WTC11 (cell line): ENCODE measurements at regions not wholly inside any gene's neighbourhood (a gene's known extent, or its start where the extent isn't known, plus 50 kb on each side); places are given as distances from the start of the nearest gene placed in this dataset.

Source experiments
- ATAC-seq: fragments of 200-7000 bp; cut with Tn5 transposase; 2 replicates; pipeline ENCODE4 v1.10.0; 2021; ENCODE audit warnings: mild to moderate bottlenecking, moderate library complexity
- CTCF ChIA-PET: fragments of 300-600 bp; sonication (Branson Sonifier 250); formaldehyde crosslinking; loops from one replicate; lab custom pipeline; 2021; ENCODE audit warnings: antibody characterized with exemption; lab: Charles Lee
- POLR2A ChIA-PET: fragments of 350-600 bp; sonication (Branson Sonifier 250); formaldehyde crosslinking; loops from one replicate; lab custom pipeline; 2021; ENCODE audit warnings: antibody characterized with exemption; lab: Charles Lee
- DNase-seq: peaks from one replicate; pipeline ENCODE4 v3.0.0; 2021; ENCODE audit warnings: low spot score
- H3K27ac Mint-ChIP-seq: 2 replicates; pipeline ENCODE4 v1.8.0; 2021; ENCODE audit warnings: mixed read lengths
- H3K27me3 Mint-ChIP-seq: 2 replicates; pipeline ENCODE4 v1.8.0; 2021; ENCODE audit warnings: low read depth, mild to moderate bottlenecking, moderate library complexity, mixed read lengths
- H3K36me3 Mint-ChIP-seq: 2 replicates; pipeline ENCODE4 v1.8.0; 2021; ENCODE audit warnings: mixed read lengths
- H3K4me1 Mint-ChIP-seq: 2 replicates; pipeline ENCODE4 v1.8.0; 2022; ENCODE audit warnings: mixed read lengths
- H3K4me3 Mint-ChIP-seq: 2 replicates; pipeline ENCODE4 v1.8.0; 2021; ENCODE audit warnings: mild to moderate bottlenecking, moderate library complexity, mixed read lengths
- H3K9me3 Mint-ChIP-seq: 2 replicates; pipeline ENCODE4 v1.8.0; 2021; ENCODE audit warnings: mixed read lengths
- CREM ChIP-seq: sonication (generic); formaldehyde crosslinking; IDR thresholded peaks from 2 replicates; pipeline ENCODE4 v1.8.1; 2022; ENCODE audit warnings: mild to moderate bottlenecking, missing genetic modification reagents, moderate library complexity
- KAT7 ChIP-seq: sonication (generic); formaldehyde crosslinking; IDR thresholded peaks from 2 replicates; pipeline ENCODE4 v1.8.1; 2023; ENCODE audit warnings: missing genetic modification reagents, mild to moderate bottlenecking, borderline replicate concordance
- NFYB ChIP-seq: sonication (generic); formaldehyde crosslinking; conservative IDR thresholded peaks from 2 replicates; pipeline ENCODE4 v1.8.0; 2022; ENCODE audit warnings: low read depth, missing genetic modification reagents
- ZNF219 ChIP-seq: sonication (generic); formaldehyde crosslinking; IDR thresholded peaks from 2 replicates; pipeline ENCODE4 v1.8.0; 2023; ENCODE audit warnings: missing genetic modification reagents, mild to moderate bottlenecking, borderline replicate concordance
- ZNF317 ChIP-seq: sonication (generic); formaldehyde crosslinking; IDR thresholded peaks from 2 replicates; pipeline ENCODE4 v1.8.1; 2023; ENCODE audit warnings: low read depth, mild to moderate bottlenecking, moderate library complexity, missing genetic modification reagents, borderline replicate concordance
- ZNF396 ChIP-seq: fragments of 250-450 bp; sonication (Bioruptor Pico); IDR thresholded peaks from 2 replicates; pipeline ENCODE4 v1.8.0; 2021; ENCODE audit warnings: mild to moderate bottlenecking, moderate library complexity, borderline replicate concordance
- ZNF416 ChIP-seq: fragments of 250-450 bp; sonication (Bioruptor Pico); IDR thresholded peaks from 2 replicates; pipeline ENCODE4 v1.9.0; 2021; ENCODE audit warnings: mild to moderate bottlenecking, inconsistent platforms
- TF ChIP-seq, protein P1 (sequence below): sonication (generic); formaldehyde crosslinking; conservative IDR thresholded peaks from 2 replicates; pipeline ENCODE4 v1.8.1; 2023; ENCODE audit warnings: mild to moderate bottlenecking, low read depth, missing genetic modification reagents, moderate library complexity
- TF ChIP-seq, protein P2 (sequence below): fragments of 250-450 bp; sonication (Bioruptor Pico); IDR thresholded peaks from 2 replicates; pipeline ENCODE4 v1.8.0; 2021; ENCODE audit warnings: mild to moderate bottlenecking
- TF ChIP-seq, protein P3 (sequence below): sonication (generic); formaldehyde crosslinking; IDR thresholded peaks from 2 replicates; pipeline ENCODE4 v1.8.1; 2022; ENCODE audit warnings: missing genetic modification reagents, borderline replicate concordance
- TF ChIP-seq, protein P4 (sequence below): sonication (generic); formaldehyde crosslinking; IDR thresholded peaks from 2 replicates; pipeline ENCODE4 v1.8.0; 2023; ENCODE audit warnings: mild to moderate bottlenecking, missing genetic modification reagents
- TF ChIP-seq, protein P5 (sequence below): sonication (generic); formaldehyde crosslinking; IDR thresholded peaks from 2 replicates; pipeline ENCODE4 v1.8.0; 2022; ENCODE audit warnings: mild to moderate bottlenecking, missing genetic modification reagents
- TF ChIP-seq, protein P6 (sequence below): sonication (generic); formaldehyde crosslinking; IDR thresholded peaks from 2 replicates; pipeline ENCODE4 v1.8.1; 2023; ENCODE audit warnings: mild to moderate bottlenecking, missing genetic modification reagents

DNA sequence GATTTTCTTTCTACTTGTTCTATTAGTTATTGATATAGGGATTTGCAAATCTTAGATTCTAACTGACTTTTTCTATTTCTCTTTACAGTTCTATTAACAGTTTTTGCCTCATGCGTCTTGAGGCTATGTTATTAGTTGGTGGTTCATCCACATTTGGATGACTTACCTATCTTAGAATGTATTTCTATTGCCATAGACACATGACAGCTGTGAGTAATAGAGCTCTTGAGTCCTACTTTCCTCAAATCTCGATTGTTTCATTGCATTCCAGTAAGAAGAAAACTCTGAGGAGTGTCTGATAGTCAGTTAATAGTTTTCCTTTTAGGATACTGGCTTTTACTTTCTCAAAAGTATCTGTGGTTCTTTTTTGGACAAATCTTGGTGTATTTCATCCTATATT is 241.4 kb upstream of the ZNF32 start:
- Mint-ChIP-seq H3K4me1 (no peaks in the 10 kb centered on the region), H3K27me3 (no peaks in the 10 kb centered on the region), H3K4me3 (no peak overlapping the region), H3K9me3 (no peaks in the 10 kb centered on the region), H3K36me3 (no peaks in the 10 kb centered on the region), H3K27ac (no peak overlapping the region)
- POLR2A ChIA-PET = no interaction called here
- CTCF ChIA-PET = no interaction called here
- ATAC-seq = no peak
- no peak for DNase-seq
- TF ChIP-seq, protein P1, sequence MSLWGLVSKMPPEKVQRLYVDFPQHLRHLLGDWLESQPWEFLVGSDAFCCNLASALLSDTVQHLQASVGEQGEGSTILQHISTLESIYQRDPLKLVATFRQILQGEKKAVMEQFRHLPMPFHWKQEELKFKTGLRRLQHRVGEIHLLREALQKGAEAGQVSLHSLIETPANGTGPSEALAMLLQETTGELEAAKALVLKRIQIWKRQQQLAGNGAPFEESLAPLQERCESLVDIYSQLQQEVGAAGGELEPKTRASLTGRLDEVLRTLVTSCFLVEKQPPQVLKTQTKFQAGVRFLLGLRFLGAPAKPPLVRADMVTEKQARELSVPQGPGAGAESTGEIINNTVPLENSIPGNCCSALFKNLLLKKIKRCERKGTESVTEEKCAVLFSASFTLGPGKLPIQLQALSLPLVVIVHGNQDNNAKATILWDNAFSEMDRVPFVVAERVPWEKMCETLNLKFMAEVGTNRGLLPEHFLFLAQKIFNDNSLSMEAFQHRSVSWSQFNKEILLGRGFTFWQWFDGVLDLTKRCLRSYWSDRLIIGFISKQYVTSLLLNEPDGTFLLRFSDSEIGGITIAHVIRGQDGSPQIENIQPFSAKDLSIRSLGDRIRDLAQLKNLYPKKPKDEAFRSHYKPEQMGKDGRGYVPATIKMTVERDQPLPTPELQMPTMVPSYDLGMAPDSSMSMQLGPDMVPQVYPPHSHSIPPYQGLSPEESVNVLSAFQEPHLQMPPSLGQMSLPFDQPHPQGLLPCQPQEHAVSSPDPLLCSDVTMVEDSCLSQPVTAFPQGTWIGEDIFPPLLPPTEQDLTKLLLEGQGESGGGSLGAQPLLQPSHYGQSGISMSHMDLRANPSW (CRISPR knock-in tag) = no peak
- TF ChIP-seq ZNF416 (CRISPR knock-in tag) (no peak), ZNF317 (CRISPR knock-in tag) (no peak), KAT7 (CRISPR knock-in tag) (no peak)
- TF ChIP-seq, protein P2, sequence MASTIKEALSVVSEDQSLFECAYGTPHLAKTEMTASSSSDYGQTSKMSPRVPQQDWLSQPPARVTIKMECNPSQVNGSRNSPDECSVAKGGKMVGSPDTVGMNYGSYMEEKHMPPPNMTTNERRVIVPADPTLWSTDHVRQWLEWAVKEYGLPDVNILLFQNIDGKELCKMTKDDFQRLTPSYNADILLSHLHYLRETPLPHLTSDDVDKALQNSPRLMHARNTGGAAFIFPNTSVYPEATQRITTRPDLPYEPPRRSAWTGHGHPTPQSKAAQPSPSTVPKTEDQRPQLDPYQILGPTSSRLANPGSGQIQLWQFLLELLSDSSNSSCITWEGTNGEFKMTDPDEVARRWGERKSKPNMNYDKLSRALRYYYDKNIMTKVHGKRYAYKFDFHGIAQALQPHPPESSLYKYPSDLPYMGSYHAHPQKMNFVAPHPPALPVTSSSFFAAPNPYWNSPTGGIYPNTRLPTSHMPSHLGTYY = no peak
- TF ChIP-seq, protein P3, sequence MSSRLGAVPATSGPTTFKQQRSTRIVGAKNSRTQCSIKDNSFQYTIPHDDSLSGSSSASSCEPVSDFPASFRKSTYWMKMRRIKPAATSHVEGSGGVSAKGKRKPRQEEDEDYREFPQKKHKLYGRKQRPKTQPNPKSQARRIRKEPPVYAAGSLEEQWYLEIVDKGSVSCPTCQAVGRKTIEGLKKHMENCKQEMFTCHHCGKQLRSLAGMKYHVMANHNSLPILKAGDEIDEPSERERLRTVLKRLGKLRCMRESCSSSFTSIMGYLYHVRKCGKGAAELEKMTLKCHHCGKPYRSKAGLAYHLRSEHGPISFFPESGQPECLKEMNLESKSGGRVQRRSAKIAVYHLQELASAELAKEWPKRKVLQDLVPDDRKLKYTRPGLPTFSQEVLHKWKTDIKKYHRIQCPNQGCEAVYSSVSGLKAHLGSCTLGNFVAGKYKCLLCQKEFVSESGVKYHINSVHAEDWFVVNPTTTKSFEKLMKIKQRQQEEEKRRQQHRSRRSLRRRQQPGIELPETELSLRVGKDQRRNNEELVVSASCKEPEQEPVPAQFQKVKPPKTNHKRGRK (CRISPR knock-in tag) = no peak

DNA sequence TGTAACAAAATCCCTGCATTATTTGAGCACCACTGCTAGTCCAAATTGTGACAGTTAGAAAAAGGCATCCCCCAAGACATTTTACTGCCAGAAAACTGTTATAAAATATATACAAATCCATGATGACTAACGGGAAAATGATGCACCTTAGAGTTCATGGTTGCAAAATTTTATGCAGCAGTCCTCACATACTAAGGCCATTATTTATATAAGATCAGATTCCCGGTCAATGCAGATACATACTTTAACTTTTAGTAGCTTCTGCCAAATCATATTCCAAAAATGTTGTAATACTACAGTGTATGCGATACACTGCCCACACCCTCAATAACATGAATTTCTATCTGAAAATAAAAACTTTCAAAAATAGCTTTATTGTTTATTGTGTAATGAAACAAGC is 239.9 kb upstream of the ZNF32 start:
- TF ChIP-seq, protein P4, sequence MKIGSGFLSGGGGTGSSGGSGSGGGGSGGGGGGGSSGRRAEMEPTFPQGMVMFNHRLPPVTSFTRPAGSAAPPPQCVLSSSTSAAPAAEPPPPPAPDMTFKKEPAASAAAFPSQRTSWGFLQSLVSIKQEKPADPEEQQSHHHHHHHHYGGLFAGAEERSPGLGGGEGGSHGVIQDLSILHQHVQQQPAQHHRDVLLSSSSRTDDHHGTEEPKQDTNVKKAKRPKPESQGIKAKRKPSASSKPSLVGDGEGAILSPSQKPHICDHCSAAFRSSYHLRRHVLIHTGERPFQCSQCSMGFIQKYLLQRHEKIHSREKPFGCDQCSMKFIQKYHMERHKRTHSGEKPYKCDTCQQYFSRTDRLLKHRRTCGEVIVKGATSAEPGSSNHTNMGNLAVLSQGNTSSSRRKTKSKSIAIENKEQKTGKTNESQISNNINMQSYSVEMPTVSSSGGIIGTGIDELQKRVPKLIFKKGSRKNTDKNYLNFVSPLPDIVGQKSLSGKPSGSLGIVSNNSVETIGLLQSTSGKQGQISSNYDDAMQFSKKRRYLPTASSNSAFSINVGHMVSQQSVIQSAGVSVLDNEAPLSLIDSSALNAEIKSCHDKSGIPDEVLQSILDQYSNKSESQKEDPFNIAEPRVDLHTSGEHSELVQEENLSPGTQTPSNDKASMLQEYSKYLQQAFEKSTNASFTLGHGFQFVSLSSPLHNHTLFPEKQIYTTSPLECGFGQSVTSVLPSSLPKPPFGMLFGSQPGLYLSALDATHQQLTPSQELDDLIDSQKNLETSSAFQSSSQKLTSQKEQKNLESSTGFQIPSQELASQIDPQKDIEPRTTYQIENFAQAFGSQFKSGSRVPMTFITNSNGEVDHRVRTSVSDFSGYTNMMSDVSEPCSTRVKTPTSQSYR (CRISPR knock-in tag) = no peak
- TF ChIP-seq ZNF396 (CRISPR knock-in tag) (no peak), ZNF219 (CRISPR knock-in tag) (no peak), CREM (CRISPR knock-in tag) (no peak), NFYB (CRISPR knock-in tag) (no peak)
- TF ChIP-seq, protein P5, sequence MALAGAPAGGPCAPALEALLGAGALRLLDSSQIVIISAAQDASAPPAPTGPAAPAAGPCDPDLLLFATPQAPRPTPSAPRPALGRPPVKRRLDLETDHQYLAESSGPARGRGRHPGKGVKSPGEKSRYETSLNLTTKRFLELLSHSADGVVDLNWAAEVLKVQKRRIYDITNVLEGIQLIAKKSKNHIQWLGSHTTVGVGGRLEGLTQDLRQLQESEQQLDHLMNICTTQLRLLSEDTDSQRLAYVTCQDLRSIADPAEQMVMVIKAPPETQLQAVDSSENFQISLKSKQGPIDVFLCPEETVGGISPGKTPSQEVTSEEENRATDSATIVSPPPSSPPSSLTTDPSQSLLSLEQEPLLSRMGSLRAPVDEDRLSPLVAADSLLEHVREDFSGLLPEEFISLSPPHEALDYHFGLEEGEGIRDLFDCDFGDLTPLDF = no peak
- TF ChIP-seq, protein P6, sequence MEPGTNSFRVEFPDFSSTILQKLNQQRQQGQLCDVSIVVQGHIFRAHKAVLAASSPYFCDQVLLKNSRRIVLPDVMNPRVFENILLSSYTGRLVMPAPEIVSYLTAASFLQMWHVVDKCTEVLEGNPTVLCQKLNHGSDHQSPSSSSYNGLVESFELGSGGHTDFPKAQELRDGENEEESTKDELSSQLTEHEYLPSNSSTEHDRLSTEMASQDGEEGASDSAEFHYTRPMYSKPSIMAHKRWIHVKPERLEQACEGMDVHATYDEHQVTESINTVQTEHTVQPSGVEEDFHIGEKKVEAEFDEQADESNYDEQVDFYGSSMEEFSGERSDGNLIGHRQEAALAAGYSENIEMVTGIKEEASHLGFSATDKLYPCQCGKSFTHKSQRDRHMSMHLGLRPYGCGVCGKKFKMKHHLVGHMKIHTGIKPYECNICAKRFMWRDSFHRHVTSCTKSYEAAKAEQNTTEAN = no peak
- no peak overlapping the region for H3K4me3 Mint-ChIP-seq
- H3K27ac Mint-ChIP-seq = no peak overlapping the region
- H3K27me3 Mint-ChIP-seq = no peaks in the 10 kb centered on the region
- H3K36me3 Mint-ChIP-seq = no peaks in the 10 kb centered on the region
- no peak for ATAC-seq
- DNase-seq = no peak
- no peaks in the 10 kb centered on the region for H3K9me3 Mint-ChIP-seq
- CTCF ChIA-PET = no interaction called here
- peaks cover 8% of the 10 kb centered on the region for H3K4me1 Mint-ChIP-seq
- POLR2A ChIA-PET = no interaction called here
